ENCODE measurements at regions not wholly inside any gene's neighbourhood (a gene's known extent, or its start where the extent isn't known, plus 50 kb on each side); places are given as distances from the start of the nearest gene placed in this dataset.

DNA sequence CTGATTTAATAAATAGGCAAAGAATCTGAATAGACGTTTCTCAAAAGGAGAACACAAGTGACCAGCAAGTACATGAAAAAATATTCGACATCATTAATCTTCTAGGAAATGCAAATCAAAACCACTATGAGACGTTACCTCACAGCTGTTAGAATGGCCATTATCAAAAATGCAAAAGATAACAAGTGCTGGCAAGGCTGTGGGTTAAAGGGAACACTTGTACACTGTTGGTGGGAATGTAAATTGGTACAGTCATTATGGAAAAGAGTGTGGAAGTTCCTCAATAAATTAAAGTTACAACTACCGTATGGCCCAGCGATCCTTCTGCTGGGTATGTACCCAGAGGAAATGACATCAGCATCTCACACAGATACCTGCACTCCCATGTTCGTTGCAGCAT lies 253.9 kb upstream of the BMP2 start:
- TF ChIP-seq, protein P1, sequence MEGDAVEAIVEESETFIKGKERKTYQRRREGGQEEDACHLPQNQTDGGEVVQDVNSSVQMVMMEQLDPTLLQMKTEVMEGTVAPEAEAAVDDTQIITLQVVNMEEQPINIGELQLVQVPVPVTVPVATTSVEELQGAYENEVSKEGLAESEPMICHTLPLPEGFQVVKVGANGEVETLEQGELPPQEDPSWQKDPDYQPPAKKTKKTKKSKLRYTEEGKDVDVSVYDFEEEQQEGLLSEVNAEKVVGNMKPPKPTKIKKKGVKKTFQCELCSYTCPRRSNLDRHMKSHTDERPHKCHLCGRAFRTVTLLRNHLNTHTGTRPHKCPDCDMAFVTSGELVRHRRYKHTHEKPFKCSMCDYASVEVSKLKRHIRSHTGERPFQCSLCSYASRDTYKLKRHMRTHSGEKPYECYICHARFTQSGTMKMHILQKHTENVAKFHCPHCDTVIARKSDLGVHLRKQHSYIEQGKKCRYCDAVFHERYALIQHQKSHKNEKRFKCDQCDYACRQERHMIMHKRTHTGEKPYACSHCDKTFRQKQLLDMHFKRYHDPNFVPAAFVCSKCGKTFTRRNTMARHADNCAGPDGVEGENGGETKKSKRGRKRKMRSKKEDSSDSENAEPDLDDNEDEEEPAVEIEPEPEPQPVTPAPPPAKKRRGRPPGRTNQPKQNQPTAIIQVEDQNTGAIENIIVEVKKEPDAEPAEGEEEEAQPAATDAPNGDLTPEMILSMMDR (IDR thresholded peaks at IDR 0.05; ENCODE audit: low read depth, low read length), result no peak
- no peak for TF ChIP-seq POLR2A (IDR thresholded peaks at IDR 0.05; ENCODE audit: extremely low read depth, insufficient read length)

Data from NB4 (cell line).